ENCODE measurements at regions not wholly inside any gene's neighbourhood (a gene's known extent, or its start where the extent isn't known, plus 50 kb on each side); places are given as distances from the start of the nearest gene placed in this dataset.
"Not testable (repeated sequence)": the region's sequence is repeated elsewhere in the genome, so short reads cannot be mapped to it uniquely, and the experiment has no call there.

- H3K27me3 ChIP-seq = no peaks in the 10 kb centered on the region
- H3K4me3 ChIP-seq = no peak overlapping the region
- TF ChIP-seq POLR2AphosphoS5 (IDR thresholded peaks at IDR 0.05) (no peak), POLR2A (IDR thresholded peaks at IDR 0.05) (no peak), CTCF (IDR thresholded peaks at IDR 0.05) (no peak)
- no peaks in the 10 kb centered on the region for H3K36me3 ChIP-seq
- H3K9me3 ChIP-seq = no peaks in the 10 kb centered on the region
- intact Hi-C loops (cut with DNase I; ENCODE audit: low total_unique reads) = no loop called here
- no peak overlapping the region for H3K27ac ChIP-seq
- H3K4me1 ChIP-seq = no peaks in the 10 kb centered on the region
- DNase-seq (ENCODE audit: low spot score in 2 of 2) = no peak
Measured at GRCh38 chr7:153061910-153062528, 302.5 kb downstream of the ACTR3B start.

GRCh38 chr7:153065051-153065450 is 305.5 kb downstream of the ACTR3B start:
- Histone ChIP-seq H3K36me3 (no peaks in the 10 kb centered on the region), H3K9me3 (no peaks in the 10 kb centered on the region), H3K4me1 (no peaks in the 10 kb centered on the region), H3K4me3 (no peak overlapping the region), H3K27me3 (no peaks in the 10 kb centered on the region), H3K27ac (no peak overlapping the region)
- no peak for TF ChIP-seq POLR2AphosphoS5 (IDR thresholded peaks at IDR 0.05)
- no peak for TF ChIP-seq CTCF (IDR thresholded peaks at IDR 0.05)
- TF ChIP-seq POLR2A (IDR thresholded peaks at IDR 0.05) = no peak
- intact Hi-C loops (cut with DNase I; ENCODE audit: low total_unique reads) = no loop called here
- DNase-seq (ENCODE audit: low spot score in 2 of 2) = no peak

- Histone ChIP-seq H3K9me3 (no peaks in the 10 kb centered on the region), H3K27me3 (no peaks in the 10 kb centered on the region), H3K4me3 (no peak overlapping the region), H3K36me3 (no peaks in the 10 kb centered on the region), H3K4me1 (no peaks in the 10 kb centered on the region), H3K27ac (no peak overlapping the region)
- intact Hi-C loops (cut with DNase I; ENCODE audit: low total_unique reads) = no loop called here
- DNase-seq (ENCODE audit: low spot score in 2 of 2) = no peak
- TF ChIP-seq POLR2AphosphoS5 (IDR thresholded peaks at IDR 0.05) (no peak), POLR2A (IDR thresholded peaks at IDR 0.05) (no peak), CTCF (IDR thresholded peaks at IDR 0.05) (no peak)
Measured at GRCh38 chr7:153066711-153067110, 307.2 kb downstream of the ACTR3B start.

GRCh38 chr7:153070141-153070540 is 310.6 kb downstream of the ACTR3B start:
- no peak for DNase-seq (ENCODE audit: low spot score in 2 of 2)
- H3K27ac ChIP-seq = no peak overlapping the region
- TF ChIP-seq CTCF (IDR thresholded peaks at IDR 0.05) (no peak), POLR2A (IDR thresholded peaks at IDR 0.05) (no peak), POLR2AphosphoS5 (IDR thresholded peaks at IDR 0.05) (no peak)

GRCh38 chr7:153072806-153073205 is 313.3 kb downstream of the ACTR3B start:
- TF ChIP-seq POLR2AphosphoS5 (IDR thresholded peaks at IDR 0.05) (no peak), CTCF (IDR thresholded peaks at IDR 0.05) (no peak), POLR2A (IDR thresholded peaks at IDR 0.05) (no peak)
- no peak overlapping the region for H3K27ac ChIP-seq
- no peak overlapping the region for H3K4me3 ChIP-seq
- H3K4me1 ChIP-seq = no peaks in the 10 kb centered on the region
- intact Hi-C loops (cut with DNase I; ENCODE audit: low total_unique reads) = no loop called here
- H3K27me3 ChIP-seq = no peaks in the 10 kb centered on the region
- H3K36me3 ChIP-seq = no peaks in the 10 kb centered on the region
- no peaks in the 10 kb centered on the region for H3K9me3 ChIP-seq
- DNase-seq (ENCODE audit: low spot score in 2 of 2) = no peak

More at GRCh38 chr7:153070141-153070540, 310.6 kb downstream of the ACTR3B start:
- Histone ChIP-seq H3K9me3 (no peaks in the 10 kb centered on the region), H3K36me3 (no peaks in the 10 kb centered on the region), H3K4me3 (no peak overlapping the region), H3K4me1 (no peaks in the 10 kb centered on the region), H3K27me3 (no peaks in the 10 kb centered on the region)
- intact Hi-C loops (cut with DNase I; ENCODE audit: low total_unique reads) = no loop called here

GRCh38 chr7:153076289-153076688 is 316.7 kb downstream of the ACTR3B start:
- H3K36me3 ChIP-seq; H3K27ac ChIP-seq; intact Hi-C loops (cut with DNase I; ENCODE audit: low total_unique reads); H3K4me1 ChIP-seq; DNase-seq (ENCODE audit: low spot score in 2 of 2); H3K27me3 ChIP-seq; H3K9me3 ChIP-seq; H3K4me3 ChIP-seq: not testable (repeated sequence)
